ENCODE measurements at regions not wholly inside any gene's neighbourhood (a gene's known extent, or its start where the extent isn't known, plus 50 kb on each side); places are given as distances from the start of the nearest gene placed in this dataset.

DNA sequence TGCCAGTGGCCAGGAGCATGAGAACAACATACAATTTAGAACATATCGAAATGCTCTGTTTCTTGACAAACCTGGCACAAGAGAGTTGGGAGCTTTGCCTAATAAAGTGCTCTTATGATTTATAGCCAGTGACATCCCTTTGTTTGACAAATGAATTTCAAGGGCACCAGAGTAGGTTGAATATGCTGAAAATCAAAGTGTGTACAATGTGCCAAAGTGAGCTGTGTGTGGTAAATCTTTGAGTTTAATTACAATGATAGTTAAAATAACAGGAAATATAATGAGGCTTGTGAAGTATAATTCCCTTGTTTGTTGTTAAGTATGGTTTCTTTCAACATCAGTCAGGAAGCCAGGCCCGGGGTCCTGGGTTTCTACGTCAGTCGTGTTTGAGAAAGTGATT lies 211.9 kb downstream of the EBLN2 start:
- H3K9me3 ChIP-seq, result no peaks in the 10 kb centered on the region
- Mint-ChIP-seq H3K4me1 (ENCODE audit: low read depth, unreplicated experiment) (peaks cover 7% of the 10 kb centered on the region), H3K9me3 (ENCODE audit: unreplicated experiment) (no peaks in the 10 kb centered on the region), H3K4me3 (ENCODE audit: unreplicated experiment) (no peak overlapping the region), H3K27me3 (ENCODE audit: insufficient read depth, unreplicated experiment) (no peaks in the 10 kb centered on the region), H3K27ac (ENCODE audit: unreplicated experiment) (no peak overlapping the region), H3K36me3 (ENCODE audit: insufficient read depth, unreplicated experiment) (no peaks in the 10 kb centered on the region)
- intact Hi-C loops (cut with micrococcal nuclease; ENCODE audit: unreplicated experiment), result no loop called here
- H3K4me1 ChIP-seq, result no peaks in the 10 kb centered on the region
- TF ChIP-seq, protein P1, sequence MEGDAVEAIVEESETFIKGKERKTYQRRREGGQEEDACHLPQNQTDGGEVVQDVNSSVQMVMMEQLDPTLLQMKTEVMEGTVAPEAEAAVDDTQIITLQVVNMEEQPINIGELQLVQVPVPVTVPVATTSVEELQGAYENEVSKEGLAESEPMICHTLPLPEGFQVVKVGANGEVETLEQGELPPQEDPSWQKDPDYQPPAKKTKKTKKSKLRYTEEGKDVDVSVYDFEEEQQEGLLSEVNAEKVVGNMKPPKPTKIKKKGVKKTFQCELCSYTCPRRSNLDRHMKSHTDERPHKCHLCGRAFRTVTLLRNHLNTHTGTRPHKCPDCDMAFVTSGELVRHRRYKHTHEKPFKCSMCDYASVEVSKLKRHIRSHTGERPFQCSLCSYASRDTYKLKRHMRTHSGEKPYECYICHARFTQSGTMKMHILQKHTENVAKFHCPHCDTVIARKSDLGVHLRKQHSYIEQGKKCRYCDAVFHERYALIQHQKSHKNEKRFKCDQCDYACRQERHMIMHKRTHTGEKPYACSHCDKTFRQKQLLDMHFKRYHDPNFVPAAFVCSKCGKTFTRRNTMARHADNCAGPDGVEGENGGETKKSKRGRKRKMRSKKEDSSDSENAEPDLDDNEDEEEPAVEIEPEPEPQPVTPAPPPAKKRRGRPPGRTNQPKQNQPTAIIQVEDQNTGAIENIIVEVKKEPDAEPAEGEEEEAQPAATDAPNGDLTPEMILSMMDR (IDR thresholded peaks at IDR 0.05; ENCODE audit: insufficient read depth in 1 of 2, low read depth in 1 of 2, low read length in 1 of 2, severe bottlenecking in 1 of 2, unreplicated experiment in 1 of 2), result no peak
- H3K4me3 ChIP-seq (ENCODE audit: low read depth, low read length), result no peak overlapping the region
- no TSS peak for BruUV-seq (replicated peaks)
- CTCF ChIA-PET, result no interaction called here
- DNase-seq, result no peak
- no peaks in the 10 kb centered on the region for H3K36me3 ChIP-seq (ENCODE audit: control insufficient read depth, insufficient read depth, low read length)
- POLR2A ChIA-PET, result no interaction called here
- no peaks in the 10 kb centered on the region; the same call in 1 of the 2 replicates for H3K27me3 ChIP-seq (replicated peaks; ENCODE audit: control insufficient read depth, insufficient read depth, low read length)

DNA sequence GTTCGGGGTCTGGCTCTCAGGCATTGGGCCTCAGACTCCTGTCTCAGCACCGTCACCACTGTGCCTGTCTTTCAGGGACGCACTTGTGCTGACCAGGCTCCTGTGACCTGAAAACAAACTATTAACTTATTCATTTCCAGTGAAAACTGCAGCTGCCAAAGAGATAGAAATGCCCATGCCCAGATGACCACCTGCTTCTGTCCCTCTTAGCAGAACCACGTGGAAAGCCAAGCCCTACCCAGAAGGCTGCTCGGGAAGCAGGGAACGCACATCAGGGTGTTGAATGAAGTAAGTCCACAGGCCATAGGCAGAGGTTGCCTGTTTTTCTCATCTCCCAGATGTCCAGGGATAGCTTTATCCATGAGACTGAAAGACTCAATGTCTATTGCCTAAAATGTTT lies 219.3 kb downstream of the EBLN2 start:
- no peaks in the 10 kb centered on the region for H3K36me3 ChIP-seq (ENCODE audit: control insufficient read depth, insufficient read depth, low read length)
- peaks cover 7% of the 10 kb centered on the region for H3K4me1 Mint-ChIP-seq (ENCODE audit: low read depth, unreplicated experiment)
- no peaks in the 10 kb centered on the region for H3K4me1 ChIP-seq
- H3K9me3 ChIP-seq, result no peaks in the 10 kb centered on the region
- intact Hi-C loops (cut with micrococcal nuclease; ENCODE audit: unreplicated experiment), result no loop called here
- ChIA-PET CTCF (no interaction called here), POLR2A (no interaction called here)
- no peaks in the 10 kb centered on the region for H3K9me3 Mint-ChIP-seq (ENCODE audit: unreplicated experiment)
- H3K27me3 Mint-ChIP-seq (ENCODE audit: insufficient read depth, unreplicated experiment), result no peaks in the 10 kb centered on the region
- H3K27ac Mint-ChIP-seq (ENCODE audit: unreplicated experiment), result no peak overlapping the region
- DNase-seq, result no peak
- no peaks in the 10 kb centered on the region for H3K36me3 Mint-ChIP-seq (ENCODE audit: insufficient read depth, unreplicated experiment)
- no peaks in the 10 kb centered on the region for H3K27me3 ChIP-seq (replicated peaks; ENCODE audit: control insufficient read depth, insufficient read depth, low read length)
- H3K4me3 ChIP-seq (ENCODE audit: low read depth, low read length), result no peak overlapping the region
- no TSS peak for BruUV-seq (replicated peaks)
- TF ChIP-seq, protein P1 (IDR thresholded peaks at IDR 0.05; ENCODE audit: insufficient read depth in 1 of 2, low read depth in 1 of 2, low read length in 1 of 2, severe bottlenecking in 1 of 2, unreplicated experiment in 1 of 2), result no peak
- H3K4me3 Mint-ChIP-seq (ENCODE audit: unreplicated experiment), result no peak overlapping the region

DNA sequence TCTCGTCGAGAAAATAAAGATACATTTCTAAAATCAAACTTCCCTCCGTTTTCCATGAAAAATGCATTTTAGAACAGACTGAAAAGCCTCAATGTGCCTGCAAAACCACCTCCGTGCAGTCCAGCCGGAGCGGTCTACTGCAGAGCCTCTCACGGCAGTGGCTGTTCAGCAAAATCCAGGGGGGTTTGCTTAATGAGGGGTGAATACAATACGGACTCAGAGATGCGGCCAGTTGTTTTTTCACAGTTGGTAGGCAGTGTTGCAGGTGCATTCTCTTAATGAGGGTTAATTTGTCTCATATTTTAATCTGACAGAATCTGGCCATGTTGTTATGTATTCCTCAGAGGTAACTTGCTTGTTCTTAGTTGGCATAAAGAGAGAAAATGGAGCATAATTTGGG lies 223.0 kb downstream of the EBLN2 start:
- DNase-seq, result no peak
- Mint-ChIP-seq H3K4me3 (ENCODE audit: unreplicated experiment) (no peak overlapping the region), H3K36me3 (ENCODE audit: insufficient read depth, unreplicated experiment) (no peaks in the 10 kb centered on the region), H3K27ac (ENCODE audit: unreplicated experiment) (no peak overlapping the region), H3K4me1 (ENCODE audit: low read depth, unreplicated experiment) (no peaks in the 10 kb centered on the region), H3K27me3 (ENCODE audit: insufficient read depth, unreplicated experiment) (no peaks in the 10 kb centered on the region), H3K9me3 (ENCODE audit: unreplicated experiment) (no peaks in the 10 kb centered on the region)
- Histone ChIP-seq H3K27me3 (replicated peaks; ENCODE audit: control insufficient read depth, insufficient read depth, low read length) (no peaks in the 10 kb centered on the region), H3K9me3 (no peaks in the 10 kb centered on the region), H3K4me3 (ENCODE audit: low read depth, low read length) (no peak overlapping the region), H3K4me1 (no peaks in the 10 kb centered on the region), H3K36me3 (ENCODE audit: control insufficient read depth, insufficient read depth, low read length) (no peaks in the 10 kb centered on the region)
- intact Hi-C loops (cut with micrococcal nuclease; ENCODE audit: unreplicated experiment), result no loop called here
- BruUV-seq (replicated peaks), result no TSS peak
- TF ChIP-seq, protein P1 (IDR thresholded peaks at IDR 0.05; ENCODE audit: insufficient read depth in 1 of 2, low read depth in 1 of 2, low read length in 1 of 2, severe bottlenecking in 1 of 2, unreplicated experiment in 1 of 2), result no peak
- ChIA-PET POLR2A (no interaction called here), CTCF (no interaction called here)

Measured in Caco-2 (cell line).